Heart left ventricle (tissue), 16 donors: ENCODE measurements at regions not wholly inside any gene's neighbourhood (a gene's known extent, or its start where the extent isn't known, plus 50 kb on each side); places are given as distances from the start of the nearest gene placed in this dataset.
A peak's percentile ranks its signal among the peaks of the same experiment; 100 is the strongest.

Source experiments
- ATAC-seq, 4 donors: fragments of 200-7000 bp; cut with Tn5 transposase; one replicate each; pipeline ENCODE4 v1.9.1; 2020 to 2022; ENCODE audit warnings: moderate library complexity in 4 of 4, mild to moderate bottlenecking in 3 of 4, moderate number of reproducible peaks in 1 of 4
- DNase-seq, 5 donors: peaks; one replicate each; pipeline ENCODE4 v3.0.0-alpha.2; 2020
- H3K27ac ChIP-seq, 12 donors: fragments of 200-600 bp; sonication (generic) in 4 of 12; one replicate each; pipeline versions ENCODE4 v1.5.0 to v1.8.0; 2016 to 2022; ENCODE audit warnings: mild to moderate bottlenecking in 2 of 12
- H3K27me3 ChIP-seq, 9 donors: fragments of 200-600 bp; sonication (generic) in 2 of 9; one replicate each; pipeline versions ENCODE4 v1.5.1 to v1.8.0; 2016 to 2022; ENCODE audit warnings: mild to moderate bottlenecking in 3 of 9
- H3K36me3 ChIP-seq, 9 donors: fragments of 200-600 bp; sonication (generic) in 2 of 9; one replicate each; pipeline versions ENCODE4 v1.5.0 to v1.8.0; 2018 to 2022; ENCODE audit warnings: mild to moderate bottlenecking in 2 of 9
- H3K4me1 ChIP-seq, 12 donors: fragments of 200-600 bp; sonication (generic) in 4 of 12; one replicate each; pipeline versions ENCODE4 v1.5.0 to v1.8.0; 2016 to 2022; ENCODE audit warnings: mild to moderate bottlenecking in 3 of 12
- H3K4me3 ChIP-seq, 12 donors: fragments of 200-600 bp; sonication (generic) in 4 of 12; one replicate each; pipeline versions ENCODE4 v1.5.0 to v1.8.0; 2017 to 2022; ENCODE audit warnings: mild to moderate bottlenecking in 9 of 12, moderate library complexity in 4 of 12
- H3K9me3 ChIP-seq, 12 donors: fragments of 200-600 bp; sonication (generic) in 4 of 12; one replicate each; pipeline versions ENCODE4 v1.5.0 to v1.8.0; 2016 to 2022; ENCODE audit warnings: mild to moderate bottlenecking in 1 of 12
- CTCF ChIP-seq, 12 donors: fragments of 200-600 bp; sonication (generic) in 4 of 12; IDR thresholded peaks; one replicate each; pipeline versions ENCODE4 v1.5.0 to v1.8.0; 2018 to 2022; ENCODE audit warnings: antibody characterized with exemption in 12 of 12, mild to moderate bottlenecking in 5 of 12
- POLR2A ChIP-seq, 2 donors: fragments of 450-650 bp; IDR thresholded peaks; one replicate each; pipeline ENCODE4 v1.6.1; 2017; ENCODE audit warnings: antibody characterized with exemption in 2 of 2, mild to moderate bottlenecking in 2 of 2, moderate library complexity in 2 of 2
- WGBS, 4 donors: extraction: QIAGEN DNeasy Blood & Tissue Kit in 2 of 4; methylation state at CpG; one replicate each; pipeline versions ENCODE4 v1.1.5 to v1.1.7; 2013 to 2018; 5-methylcytosine and 5-hydroxymethylcytosine counted together
- intact Hi-C, 10 donors: fragments of 100-400 bp; cut with DNase I; formaldehyde crosslinking; loops; one replicate each; pipeline versions ENCODE4 v1.11.1 to v1.14.2; 2022
- donor health status: ischemic (EF 13 %, LVEDD 7.1; RV severe dilation, severe dysfunction).
- donor health status: healthy with polysubstance abuse.
- donor health status: DM: no; HTN: yes; CAD: no.
- donor health status: DM: no; HTN: no; CAD: no.
- donor health status: ischemic (EF 25% LVEDD 6.9; RV normal size, moderate dysfunction).
- donor health status: ischemic (EF 25% LVEDD 5.7; RV mildly dilated, moderate dysfunction).
- donor health status: healthy.
- donor health status: DM: yes; HTN: yes; CAD: no.
- donor health status: ischemic (EF 35%, LVEDD 5.7; RV mildly dilated, moderate dysfunction).
- donor health status: nonischemic (EF 11% LVEDD 7.7; RV severe dilation, severe dysfunction).
- donor health status: DM: yes; HTN: yes; CAD: no.
- donor health status: PGD.
- donor health status: ischemic (EF 29% LVEDD 5.4; RV normal size, mild dysfunction).
- donor health status: nonischemic (EF 23%, LVEDD 6.1; RV moderate dilation, normal function).

GRCh38 chr13:103349211-103349980 lies 283.2 kb upstream of the SLC10A2 start:
- H3K27ac ChIP-seq = peak overlapping the region in 1 of 12 donors; percentile 40
- intact Hi-C loops = no loop called here
- ATAC-seq (peak in 3 of 4 donors; percentile 31 to 64 (median 54)), DNase-seq (peak in 4 of 5 donors; percentile 27 to 36 (median 31))
- no peaks in the 10 kb centered on the region for H3K36me3 ChIP-seq
- TF ChIP-seq POLR2A (IDR thresholded peaks at IDR 0.05) (no peak), CTCF (IDR thresholded peaks at IDR 0.05) (no peak)
- no peaks in the 10 kb centered on the region for H3K27me3 ChIP-seq
- peaks cover 0 to 16% (median 5%) of the 10 kb centered on the region in 12 donors for H3K9me3 ChIP-seq
- no peak overlapping the region for H3K4me3 ChIP-seq
- WGBS, 4 donors = 18 to 26% (median 20%) methylated on average over 6 of the region's 6 CpGs
- H3K4me1 ChIP-seq = peaks cover 0 to 23% (median 10%) of the 10 kb centered on the region in 12 donors

- no peak for ATAC-seq
- intact Hi-C loops = no loop called here
- TF ChIP-seq POLR2A (IDR thresholded peaks at IDR 0.05) (no peak), CTCF (IDR thresholded peaks at IDR 0.05) (no peak)
These were observed 269.0 kb upstream of the SLC10A2 start for GRCh38 chr13:103335241-103335640.

GRCh38 chr13:103331924-103332323 lies 265.7 kb upstream of the SLC10A2 start:
- Histone ChIP-seq H3K4me3 (no peak overlapping the region), H3K27ac (no peak overlapping the region), H3K27me3 (no peaks in the 10 kb centered on the region), H3K4me1 (no peaks in the 10 kb centered on the region), H3K9me3 (no peaks in the 10 kb centered on the region), H3K36me3 (no peaks in the 10 kb centered on the region)
- 71 to 87% (median 78%) methylated on average over 4 of the region's 4 CpGs for WGBS, 4 donors
- DNase-seq (no peak), ATAC-seq (no peak)
- TF ChIP-seq POLR2A (IDR thresholded peaks at IDR 0.05) (no peak), CTCF (IDR thresholded peaks at IDR 0.05) (no peak)
- intact Hi-C loops = no loop called here

More at GRCh38 chr13:103335241-103335640, 269.0 kb upstream of the SLC10A2 start:
- 69 to 88% (median 85%) methylated on average over 3 of the region's 3 CpGs for WGBS, 4 donors
- Histone ChIP-seq H3K4me1 (no peaks in the 10 kb centered on the region), H3K36me3 (no peaks in the 10 kb centered on the region), H3K27me3 (no peaks in the 10 kb centered on the region), H3K27ac (no peak overlapping the region), H3K4me3 (no peak overlapping the region), H3K9me3 (peaks cover 0 to 8% (median 0%) of the 10 kb centered on the region in 12 donors)
- no peak for DNase-seq

- 56 to 80% (median 71%) methylated on average over 1 of the region's 1 CpG for WGBS, 4 donors
- no peaks in the 10 kb centered on the region for H3K27me3 ChIP-seq
- no peak overlapping the region for H3K27ac ChIP-seq
- DNase-seq (no peak), ATAC-seq (no peak)
- H3K4me3 ChIP-seq = no peak overlapping the region
- H3K4me1 ChIP-seq = no peaks in the 10 kb centered on the region
- no peak for TF ChIP-seq CTCF (IDR thresholded peaks at IDR 0.05)
- TF ChIP-seq POLR2A (IDR thresholded peaks at IDR 0.05) = no peak
- H3K9me3 ChIP-seq = no peaks in the 10 kb centered on the region
- no peaks in the 10 kb centered on the region for H3K36me3 ChIP-seq
- intact Hi-C loops = no loop called here
These were observed 262.7 kb upstream of the SLC10A2 start for GRCh38 chr13:103328899-103329298.
